ENCODE measurements at regions not wholly inside any gene's neighbourhood (a gene's known extent, or its start where the extent isn't known, plus 50 kb on each side); places are given as distances from the start of the nearest gene placed in this dataset.
"Not testable (repeated sequence)": the region's sequence is repeated elsewhere in the genome, so short reads cannot be mapped to it uniquely, and the experiment has no call there.

GRCh38 chr6:85838351-85839119 is 195.8 kb upstream of the SYNCRIP start:
- not testable (repeated sequence) for TF ChIP-seq CTCF (conservative IDR thresholded peaks at IDR 0.05; ENCODE audit: low read length); EZH2phosphoT487 (IDR thresholded peaks at IDR 0.05; ENCODE audit: borderline replicate concordance, low read depth, low read length)

Measured in OCI-LY7 (cell line).